ENCODE measurements at regions not wholly inside any gene's neighbourhood (a gene's known extent, or its start where the extent isn't known, plus 50 kb on each side); places are given as distances from the start of the nearest gene placed in this dataset.

DNA sequence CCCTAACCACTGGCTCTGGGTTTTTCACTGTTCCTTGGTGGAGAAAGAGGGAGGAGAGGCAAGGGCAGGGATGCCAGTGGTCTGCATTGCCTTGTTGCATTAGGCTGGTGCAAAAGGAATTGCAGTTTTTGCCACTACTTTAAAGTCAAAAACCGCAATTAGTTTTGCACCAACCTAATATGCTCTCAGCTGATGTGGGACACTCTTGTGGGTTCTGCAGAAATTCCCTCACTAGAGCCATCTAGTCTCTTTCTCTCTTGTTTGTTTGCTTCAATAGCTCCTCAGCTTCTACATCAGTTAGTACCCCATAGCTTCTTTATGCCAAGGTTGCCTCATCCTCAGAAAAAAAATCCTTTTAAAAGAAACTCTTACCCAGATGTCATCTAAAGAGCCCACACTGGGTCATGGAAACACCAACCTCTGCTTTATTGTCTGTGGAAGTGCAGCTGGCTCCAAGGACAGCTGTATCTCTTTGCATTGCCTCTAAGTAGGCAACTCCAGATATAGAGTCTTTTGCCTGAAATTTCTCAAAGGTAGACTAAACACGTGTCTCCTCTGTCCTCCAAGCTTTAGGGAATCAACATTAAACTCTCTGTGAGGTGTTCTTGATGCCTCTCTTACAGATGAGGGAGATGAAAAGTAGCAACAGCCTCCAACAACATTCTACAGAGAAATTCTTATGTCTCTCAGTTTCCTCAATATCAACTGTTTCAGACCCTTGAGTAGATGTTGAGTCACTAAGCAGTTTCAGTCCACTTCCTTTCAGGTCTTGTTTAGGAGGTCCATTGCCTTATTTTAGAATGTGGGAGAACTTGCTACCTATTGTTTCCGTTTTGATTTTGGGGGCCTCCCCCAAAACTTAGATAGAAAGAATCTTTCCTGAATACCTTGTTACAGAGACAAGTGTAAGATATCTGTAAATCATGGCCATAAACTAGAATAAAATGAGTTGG is 84.9 kb upstream of the MEF2C start:
- TF ChIP-seq EZH2phosphoT487 (IDR thresholded peaks at IDR 0.05; ENCODE audit: insufficient read depth, low read depth) = no peak
- TF ChIP-seq EZH2 (IDR thresholded peaks at IDR 0.05; ENCODE audit: insufficient read depth, poor library complexity, severe bottlenecking) = no peak
